SK-N-SH (cell line): ENCODE measurements at regions not wholly inside any gene's neighbourhood (a gene's known extent, or its start where the extent isn't known, plus 50 kb on each side); places are given as distances from the start of the nearest gene placed in this dataset.

Experiments
- CHD2 ChIP-seq: fragments of 150-350 bp; IDR thresholded peaks from 2 replicates; pipeline ENCODE4 v1.6.1; 2018; ENCODE audit warnings: low read length; ENCODE audit not compliant: partially characterized antibody
- GABPA ChIP-seq: IDR thresholded peaks from 2 replicates; pipeline ENCODE4 v1.4.0; 2012; ENCODE audit warnings: low read depth, mild to moderate bottlenecking
- GATA2 ChIP-seq: sonication (generic); formaldehyde crosslinking; IDR thresholded peaks from 2 replicates; pipeline ENCODE4 v1.5.0; 2020; ENCODE audit warnings: mild to moderate bottlenecking, missing genetic modification reagents
- MXI1 ChIP-seq: IDR thresholded peaks from 2 replicates; pipeline ENCODE4 v1.6.1; 2012; ENCODE audit warnings: mild to moderate bottlenecking, low read depth, low read length, improper control_type of control experiment
- NFIC ChIP-seq: IDR thresholded peaks from 2 replicates; pipeline ENCODE4 v1.4.0; 2012; ENCODE audit warnings: borderline replicate concordance
- POLR2AphosphoS5 ChIP-seq: IDR thresholded peaks from 2 replicates; pipeline ENCODE4 v1.6.1; 2012; ENCODE audit warnings: low read depth, low read length
- REST ChIP-seq: IDR thresholded peaks from 2 replicates; pipeline ENCODE4 v1.6.1; 2012; ENCODE audit warnings: mild to moderate bottlenecking, low read depth, low read length, moderate library complexity
- RFX5 ChIP-seq: IDR thresholded peaks from 2 replicates; pipeline ENCODE4 v1.6.1; 2012; ENCODE audit warnings: mild to moderate bottlenecking, improper control_type of control experiment, low read length
- SMC3 ChIP-seq: IDR thresholded peaks from 2 replicates; pipeline ENCODE4 v1.6.1; 2012; ENCODE audit warnings: low read depth, low read length, improper control_type of control experiment
- TF ChIP-seq, protein P1 (sequence below): IDR thresholded peaks from 2 replicates; pipeline ENCODE4; 2012
- TF ChIP-seq, protein P2 (sequence below): fragments of 200-600 bp; sonication (generic); IDR thresholded peaks from 2 replicates; pipeline ENCODE4 v1.6.1; 2017; ENCODE audit warnings: antibody characterized with exemption, mild to moderate bottlenecking, moderate library complexity
- TF ChIP-seq, protein P3 (sequence below): IDR thresholded peaks from 2 replicates; pipeline ENCODE4 v1.4.0; 2012; ENCODE audit warnings: low read depth
- TF ChIP-seq, protein P4 (sequence below): IDR thresholded peaks from 2 replicates; pipeline ENCODE4 v1.4.0; 2012; ENCODE audit warnings: low read depth, borderline replicate concordance
- TF ChIP-seq, protein P5 (sequence below): fragments of 150-350 bp; IDR thresholded peaks from 2 replicates; pipeline ENCODE4 v1.6.1; 2017; ENCODE audit warnings: antibody characterized with exemption, low read length, low read depth, borderline replicate concordance

DNA sequence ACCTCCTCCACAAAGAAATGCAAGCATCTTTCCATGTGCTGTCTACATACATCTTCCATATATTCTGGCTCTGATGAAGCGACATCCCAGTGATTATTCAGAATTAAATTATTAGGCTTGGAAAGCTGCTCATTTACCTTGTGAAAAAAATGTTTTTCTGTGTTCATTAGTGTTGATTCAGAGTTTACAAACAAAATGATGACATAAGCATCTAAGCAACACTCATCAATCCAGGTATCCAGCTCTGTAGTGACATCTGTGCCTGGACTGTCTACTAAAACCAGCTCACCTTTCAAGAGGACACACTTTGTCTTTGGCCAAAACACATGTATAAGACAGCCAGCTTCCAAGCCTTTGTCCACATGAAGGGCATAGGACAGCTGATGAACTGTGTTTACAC is 51.1 kb upstream of the SPATA31C2 start:
- TF ChIP-seq SMC3 (no peak), POLR2AphosphoS5 (no peak), RFX5 (no peak), MXI1 (no peak), CHD2 (no peak), REST (no peak), NFIC (no peak), GATA2 (CRISPR knock-in tag) (no peak), GABPA (no peak)
- TF ChIP-seq, protein P1, sequence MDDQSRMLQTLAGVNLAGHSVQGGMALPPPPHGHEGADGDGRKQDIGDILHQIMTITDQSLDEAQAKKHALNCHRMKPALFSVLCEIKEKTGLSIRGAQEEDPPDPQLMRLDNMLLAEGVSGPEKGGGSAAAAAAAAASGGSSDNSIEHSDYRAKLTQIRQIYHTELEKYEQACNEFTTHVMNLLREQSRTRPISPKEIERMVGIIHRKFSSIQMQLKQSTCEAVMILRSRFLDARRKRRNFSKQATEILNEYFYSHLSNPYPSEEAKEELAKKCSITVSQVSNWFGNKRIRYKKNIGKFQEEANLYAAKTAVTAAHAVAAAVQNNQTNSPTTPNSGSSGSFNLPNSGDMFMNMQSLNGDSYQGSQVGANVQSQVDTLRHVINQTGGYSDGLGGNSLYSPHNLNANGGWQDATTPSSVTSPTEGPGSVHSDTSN: no peak
- TF ChIP-seq, protein P2, sequence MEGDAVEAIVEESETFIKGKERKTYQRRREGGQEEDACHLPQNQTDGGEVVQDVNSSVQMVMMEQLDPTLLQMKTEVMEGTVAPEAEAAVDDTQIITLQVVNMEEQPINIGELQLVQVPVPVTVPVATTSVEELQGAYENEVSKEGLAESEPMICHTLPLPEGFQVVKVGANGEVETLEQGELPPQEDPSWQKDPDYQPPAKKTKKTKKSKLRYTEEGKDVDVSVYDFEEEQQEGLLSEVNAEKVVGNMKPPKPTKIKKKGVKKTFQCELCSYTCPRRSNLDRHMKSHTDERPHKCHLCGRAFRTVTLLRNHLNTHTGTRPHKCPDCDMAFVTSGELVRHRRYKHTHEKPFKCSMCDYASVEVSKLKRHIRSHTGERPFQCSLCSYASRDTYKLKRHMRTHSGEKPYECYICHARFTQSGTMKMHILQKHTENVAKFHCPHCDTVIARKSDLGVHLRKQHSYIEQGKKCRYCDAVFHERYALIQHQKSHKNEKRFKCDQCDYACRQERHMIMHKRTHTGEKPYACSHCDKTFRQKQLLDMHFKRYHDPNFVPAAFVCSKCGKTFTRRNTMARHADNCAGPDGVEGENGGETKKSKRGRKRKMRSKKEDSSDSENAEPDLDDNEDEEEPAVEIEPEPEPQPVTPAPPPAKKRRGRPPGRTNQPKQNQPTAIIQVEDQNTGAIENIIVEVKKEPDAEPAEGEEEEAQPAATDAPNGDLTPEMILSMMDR: no peak
- TF ChIP-seq, protein P3, sequence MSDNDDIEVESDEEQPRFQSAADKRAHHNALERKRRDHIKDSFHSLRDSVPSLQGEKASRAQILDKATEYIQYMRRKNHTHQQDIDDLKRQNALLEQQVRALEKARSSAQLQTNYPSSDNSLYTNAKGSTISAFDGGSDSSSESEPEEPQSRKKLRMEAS: no peak
- TF ChIP-seq, protein P4, sequence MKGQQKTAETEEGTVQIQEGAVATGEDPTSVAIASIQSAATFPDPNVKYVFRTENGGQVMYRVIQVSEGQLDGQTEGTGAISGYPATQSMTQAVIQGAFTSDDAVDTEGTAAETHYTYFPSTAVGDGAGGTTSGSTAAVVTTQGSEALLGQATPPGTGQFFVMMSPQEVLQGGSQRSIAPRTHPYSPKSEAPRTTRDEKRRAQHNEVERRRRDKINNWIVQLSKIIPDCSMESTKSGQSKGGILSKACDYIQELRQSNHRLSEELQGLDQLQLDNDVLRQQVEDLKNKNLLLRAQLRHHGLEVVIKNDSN: no peak
- TF ChIP-seq, protein P5, sequence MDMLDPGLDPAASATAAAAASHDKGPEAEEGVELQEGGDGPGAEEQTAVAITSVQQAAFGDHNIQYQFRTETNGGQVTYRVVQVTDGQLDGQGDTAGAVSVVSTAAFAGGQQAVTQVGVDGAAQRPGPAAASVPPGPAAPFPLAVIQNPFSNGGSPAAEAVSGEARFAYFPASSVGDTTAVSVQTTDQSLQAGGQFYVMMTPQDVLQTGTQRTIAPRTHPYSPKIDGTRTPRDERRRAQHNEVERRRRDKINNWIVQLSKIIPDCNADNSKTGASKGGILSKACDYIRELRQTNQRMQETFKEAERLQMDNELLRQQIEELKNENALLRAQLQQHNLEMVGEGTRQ: no peak
